ENCODE measurements at regions not wholly inside any gene's neighbourhood (a gene's known extent, or its start where the extent isn't known, plus 50 kb on each side); places are given as distances from the start of the nearest gene placed in this dataset.

GRCh38 chr4:23741681-23742191, 148.1 kb downstream of the PPARGC1A start:
- DNase-seq (ENCODE audit: low read depth) = no peak

- DNase-seq (ENCODE audit: low read depth) = no peak
Observed at GRCh38 chr4:23737571-23737970, 152.3 kb downstream of the PPARGC1A start.

GRCh38 chr4:23736466-23736865, 153.4 kb downstream of the PPARGC1A start:
- DNase-seq (ENCODE audit: low read depth) = no peak

- no peak for DNase-seq (ENCODE audit: low read depth)
Observed at GRCh38 chr4:23734000-23734399, 155.8 kb downstream of the PPARGC1A start.

- DNase-seq (ENCODE audit: low read depth) = no peak
Observed at GRCh38 chr4:23733476-23733875, 156.4 kb downstream of the PPARGC1A start.

GRCh38 chr4:23730998-23731397, 158.8 kb downstream of the PPARGC1A start:
- no peak for DNase-seq (ENCODE audit: low read depth)

- DNase-seq (ENCODE audit: low read depth) = no peak
Observed at GRCh38 chr4:23728971-23729370, 160.9 kb downstream of the PPARGC1A start.

- peak; percentile 88 for DNase-seq (ENCODE audit: low read depth)
Observed at GRCh38 chr4:23728393-23728792, 161.5 kb downstream of the PPARGC1A start.

GRCh38 chr4:23720556-23720955, 169.3 kb downstream of the PPARGC1A start:
- no peak for DNase-seq (ENCODE audit: low read depth)

- no peak for DNase-seq (ENCODE audit: low read depth)
Observed at GRCh38 chr4:23718435-23718834, 171.4 kb downstream of the PPARGC1A start.

GRCh38 chr4:23717528-23718248, 172.2 kb downstream of the PPARGC1A start:
- DNase-seq (ENCODE audit: low read depth) = no peak

GRCh38 chr4:23710298-23710697, 179.5 kb downstream of the PPARGC1A start:
- DNase-seq (ENCODE audit: low read depth) = no peak

GRCh38 chr4:23707652-23708026, 182.2 kb downstream of the PPARGC1A start:
- no peak for DNase-seq (ENCODE audit: low read depth)

- DNase-seq (ENCODE audit: low read depth) = no peak
Observed at GRCh38 chr4:23706972-23707651, 182.7 kb downstream of the PPARGC1A start.

GRCh38 chr4:23700197-23700596, 189.7 kb downstream of the PPARGC1A start:
- DNase-seq (ENCODE audit: low read depth) = no peak

GRCh38 chr4:23697722-23698121, 192.1 kb downstream of the PPARGC1A start:
- DNase-seq (ENCODE audit: low read depth) = no peak

- DNase-seq (ENCODE audit: low read depth) = no peak
Observed at GRCh38 chr4:23697001-23697528, 192.8 kb downstream of the PPARGC1A start.

- DNase-seq (ENCODE audit: low read depth) = no peak
Observed at GRCh38 chr4:23686169-23686897, 203.5 kb downstream of the PPARGC1A start.

- DNase-seq (ENCODE audit: low read depth) = no peak
Observed at GRCh38 chr4:23685471-23685870, 204.4 kb downstream of the PPARGC1A start.

- no peak for DNase-seq (ENCODE audit: low read depth)
Observed at GRCh38 chr4:23680671-23681518, 209.0 kb downstream of the PPARGC1A start.

- no peak for DNase-seq (ENCODE audit: low read depth)
Observed at GRCh38 chr4:23674694-23675093, 215.2 kb downstream of the PPARGC1A start.

GRCh38 chr4:23667659-23668058, 222.2 kb downstream of the PPARGC1A start:
- no peak for DNase-seq (ENCODE audit: low read depth)

All from GM04504 (cell line).